Esophagus muscularis mucosa (tissue), 4 donors: ENCODE measurements at regions not wholly inside any gene's neighbourhood (a gene's known extent, or its start where the extent isn't known, plus 50 kb on each side); places are given as distances from the start of the nearest gene placed in this dataset.

Experiments used
- DNase-seq: peaks from one replicate; pipeline ENCODE4 v3.0.0-alpha.2; 2017; ENCODE audit errors: extremely low spot score
- H3K27ac ChIP-seq, 4 donors: fragments of 200-600 bp; sonication (generic); replicated peaks in 1 of 4; 1 replicate in 3 of 4; 2 replicates in 1 of 4; pipeline ENCODE4 v1.5.1; 2016 to 2019; ENCODE audit warnings: mild to moderate bottlenecking in 1 of 4
- H3K27me3 ChIP-seq, 4 donors: fragments of 200-600 bp; sonication (generic); one replicate each; pipeline versions ENCODE4 v1.5.1 to v1.6.0; 2016 to 2019
- H3K36me3 ChIP-seq, 4 donors: fragments of 200-600 bp; sonication (generic); one replicate each; pipeline ENCODE4 v1.5.1; 2016 to 2019
- H3K4me1 ChIP-seq, 4 donors: fragments of 200-600 bp; sonication (generic); one replicate each; pipeline ENCODE4 v1.5.1; 2016 to 2019
- H3K4me3 ChIP-seq, 4 donors: fragments of 200-600 bp; sonication (generic); 1 replicate in 2 of 4; 2 replicates in 2 of 4; pipeline ENCODE4 v1.5.1; 2016 to 2019; ENCODE audit warnings: mild to moderate bottlenecking in 4 of 4, moderate library complexity in 1 of 4
- H3K9me3 ChIP-seq, 4 donors: fragments of 200-600 bp; sonication (generic); 1 replicate in 3 of 4; 2 replicates in 1 of 4; pipeline ENCODE4 v1.5.1; 2016 to 2019
- EP300 ChIP-seq: sonication (generic); formaldehyde crosslinking; IDR thresholded peaks from one replicate; pipeline ENCODE4 v1.6.1; 2017; ENCODE audit warnings: antibody characterized with exemption
- POLR2A ChIP-seq: fragments of 450-650 bp; IDR thresholded peaks from one replicate; pipeline ENCODE4 v1.6.1; 2017; ENCODE audit warnings: antibody characterized with exemption, moderate library complexity, mild to moderate bottlenecking, low read depth
- POLR2AphosphoS5 ChIP-seq, 2 donors: sonication (generic); formaldehyde crosslinking; IDR thresholded peaks; one replicate each; pipeline ENCODE4 v1.6.1; 2017; ENCODE audit warnings: antibody characterized with exemption in 2 of 2
- WGBS: methylation state at CpG from one replicate; pipeline ENCODE4 v1.1.5; 2018; 5-methylcytosine and 5-hydroxymethylcytosine counted together
- intact Hi-C: fragments of 100-400 bp; cut with DNase I; formaldehyde crosslinking; loops from one replicate; pipeline ENCODE4 v1.15.1; 2023
- TF ChIP-seq, protein P1 (sequence below), 3 experiments: fragments of 200-600 bp in 2 of 3; fragments of 450-650 bp in 1 of 3; sonication (generic) in 2 of 3; IDR thresholded peaks; one replicate each; pipeline ENCODE4 v1.5.1; 2017 to 2019; ENCODE audit warnings: antibody characterized with exemption in 3 of 3, mild to moderate bottlenecking in 2 of 3, moderate library complexity in 1 of 3

GRCh38 chr11:15817001-15817400 lies 539.3 kb downstream of the SOX6 start:
- H3K4me1 ChIP-seq, result peaks cover 41 to 52% (median 47%) of the 10 kb centered on the region in 4 donors
- TF ChIP-seq POLR2A (no peak), EP300 (no peak), POLR2AphosphoS5 (IDR thresholded peaks at IDR 0.05) (no peak)
- TF ChIP-seq, protein P1, sequence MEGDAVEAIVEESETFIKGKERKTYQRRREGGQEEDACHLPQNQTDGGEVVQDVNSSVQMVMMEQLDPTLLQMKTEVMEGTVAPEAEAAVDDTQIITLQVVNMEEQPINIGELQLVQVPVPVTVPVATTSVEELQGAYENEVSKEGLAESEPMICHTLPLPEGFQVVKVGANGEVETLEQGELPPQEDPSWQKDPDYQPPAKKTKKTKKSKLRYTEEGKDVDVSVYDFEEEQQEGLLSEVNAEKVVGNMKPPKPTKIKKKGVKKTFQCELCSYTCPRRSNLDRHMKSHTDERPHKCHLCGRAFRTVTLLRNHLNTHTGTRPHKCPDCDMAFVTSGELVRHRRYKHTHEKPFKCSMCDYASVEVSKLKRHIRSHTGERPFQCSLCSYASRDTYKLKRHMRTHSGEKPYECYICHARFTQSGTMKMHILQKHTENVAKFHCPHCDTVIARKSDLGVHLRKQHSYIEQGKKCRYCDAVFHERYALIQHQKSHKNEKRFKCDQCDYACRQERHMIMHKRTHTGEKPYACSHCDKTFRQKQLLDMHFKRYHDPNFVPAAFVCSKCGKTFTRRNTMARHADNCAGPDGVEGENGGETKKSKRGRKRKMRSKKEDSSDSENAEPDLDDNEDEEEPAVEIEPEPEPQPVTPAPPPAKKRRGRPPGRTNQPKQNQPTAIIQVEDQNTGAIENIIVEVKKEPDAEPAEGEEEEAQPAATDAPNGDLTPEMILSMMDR (IDR thresholded peaks at IDR 0.05), result no peak

DNA sequence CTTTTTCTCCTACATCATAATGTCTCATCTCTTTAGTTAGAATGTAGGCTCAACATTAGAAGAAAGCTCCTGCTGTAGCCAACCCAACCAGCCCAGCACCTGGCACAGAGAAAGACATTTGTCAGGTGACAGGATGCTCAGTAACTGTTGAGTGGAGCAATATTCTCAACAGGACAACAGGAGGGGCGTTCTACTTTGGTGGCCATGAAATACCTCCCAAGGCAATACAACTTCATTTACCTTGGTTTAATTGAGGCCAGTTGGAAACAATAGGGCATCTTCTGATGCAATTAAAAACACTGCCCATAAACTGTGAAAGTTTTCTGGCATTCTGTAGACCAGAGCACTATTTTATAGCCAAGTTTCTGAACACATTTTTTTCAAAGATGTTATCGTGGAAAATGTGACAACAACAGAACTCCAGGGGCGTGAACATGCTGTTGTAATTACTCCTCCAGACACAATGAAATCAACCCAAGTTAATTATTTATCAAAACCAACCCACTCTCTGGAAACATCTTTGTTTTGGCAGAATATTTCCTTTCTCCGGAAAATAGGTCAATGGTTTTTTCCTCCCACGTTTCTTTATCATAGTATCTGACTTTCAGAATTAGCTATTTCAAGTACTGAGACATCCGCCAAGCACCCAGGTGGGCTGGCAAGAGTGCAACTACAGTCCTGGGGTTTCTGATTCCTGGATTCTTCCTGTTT lies 538.1 kb downstream of the SOX6 start:
- Histone ChIP-seq H3K27ac (no peak overlapping the region), H3K36me3 (no peaks in the 10 kb centered on the region), H3K4me3 (no peak overlapping the region), H3K27me3 (no peaks in the 10 kb centered on the region), H3K4me1 (peaks cover 41 to 52% (median 47%) of the 10 kb centered on the region in 4 donors), H3K9me3 (peaks cover 0 to 6% (median 0%) of the 10 kb centered on the region in 4 donors)
- WGBS, result 55% methylated on average over 6 of the region's 6 CpGs
- TF ChIP-seq POLR2A, result no peak
- intact Hi-C loops, result loop anchor here (5.0 kb wide), 1 partner anchor 166 kb away; no protein-coding TSS in a partner anchor
- DNase-seq, result peak; percentile 64

More at GRCh38 chr11:15817001-15817400, 539.3 kb downstream of the SOX6 start:
- H3K4me3 ChIP-seq, result no peak overlapping the region
- WGBS, result 82% methylated on average over 5 of the region's 5 CpGs
- intact Hi-C loops, result loop anchor here (5.0 kb wide), 1 partner anchor 165 kb away; no protein-coding TSS in a partner anchor
- H3K27me3 ChIP-seq, result no peaks in the 10 kb centered on the region
- peak overlapping the region; percentile 58 to 75 (median 68) for H3K27ac ChIP-seq
- H3K36me3 ChIP-seq, result no peaks in the 10 kb centered on the region
- peaks cover 0 to 6% (median 0%) of the 10 kb centered on the region in 4 donors for H3K9me3 ChIP-seq
- DNase-seq, result peak; percentile 62

DNA sequence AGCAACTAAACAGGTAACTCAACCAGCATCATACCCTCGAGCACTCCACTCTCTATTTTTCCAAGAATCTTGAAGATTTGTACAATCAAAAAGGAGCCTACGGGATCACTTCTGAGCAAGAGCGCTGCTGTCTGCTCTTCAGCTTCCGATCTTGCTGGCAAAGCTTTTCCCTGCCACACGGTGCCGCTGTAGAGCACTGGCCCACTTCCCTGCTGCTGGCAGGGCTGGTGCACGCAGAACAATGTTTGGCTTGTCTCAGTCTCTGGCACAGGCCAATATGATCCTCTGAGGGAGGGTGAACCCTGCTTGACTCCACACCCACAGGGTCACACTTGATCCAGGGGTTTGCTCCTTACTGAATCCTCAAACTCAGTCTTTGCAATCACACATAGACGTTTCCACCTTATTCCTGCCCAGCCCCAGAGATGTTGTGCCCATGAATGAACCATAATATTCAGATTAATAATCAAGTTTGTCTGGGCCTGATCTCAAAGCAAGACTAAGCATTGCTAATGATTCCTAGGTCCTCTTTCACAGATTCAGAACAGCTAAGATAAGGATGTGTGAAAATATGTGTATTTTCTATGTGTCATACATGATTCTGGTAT lies 536.6 kb downstream of the SOX6 start:
- peak; percentile 89 for DNase-seq
- Histone ChIP-seq H3K36me3 (no peaks in the 10 kb centered on the region), H3K4me3 (no peak overlapping the region), H3K27ac (no peak overlapping the region), H3K9me3 (peaks cover 0 to under 1% (median 0%) of the 10 kb centered on the region in 4 donors), H3K27me3 (no peaks in the 10 kb centered on the region), H3K4me1 (peaks cover 41 to 52% (median 47%) of the 10 kb centered on the region in 4 donors)
- intact Hi-C loops, result loop anchor here (5.0 to 10.0 kb wide), 3 partner anchors 165 to 793 kb away; no protein-coding TSS in a partner anchor
- 29% methylated on average over 8 of the region's 8 CpGs for WGBS
- TF ChIP-seq, protein P1 (IDR thresholded peaks at IDR 0.05), result peak; percentile 73 to 90 (median 77)
- TF ChIP-seq EP300 (no peak), POLR2AphosphoS5 (IDR thresholded peaks at IDR 0.05) (peak in 1 of 2 donors; percentile 65), POLR2A (no peak)

- no peaks in the 10 kb centered on the region for H3K36me3 ChIP-seq
- DNase-seq, result peak; percentile 31
- H3K27ac ChIP-seq, result no peak overlapping the region
- TF ChIP-seq POLR2AphosphoS5 (IDR thresholded peaks at IDR 0.05), result no peak
- TF ChIP-seq POLR2A, result no peak
- no peak for TF ChIP-seq EP300
- TF ChIP-seq, protein P1 (IDR thresholded peaks at IDR 0.05), result no peak
- H3K9me3 ChIP-seq, result no peaks in the 10 kb centered on the region
- intact Hi-C loops, result loop anchor here (5.0 to 10.0 kb wide), 2 partner anchors 163 to 791 kb away; no protein-coding TSS in a partner anchor
- no peak overlapping the region for H3K4me3 ChIP-seq
- no peaks in the 10 kb centered on the region for H3K27me3 ChIP-seq
- peaks cover 27 to 36% (median 33%) of the 10 kb centered on the region in 4 donors for H3K4me1 ChIP-seq
Measured at GRCh38 chr11:15821451-15821850, 534.9 kb downstream of the SOX6 start.

- Histone ChIP-seq H3K27me3 (no peaks in the 10 kb centered on the region), H3K9me3 (no peaks in the 10 kb centered on the region), H3K4me3 (no peak overlapping the region), H3K36me3 (no peaks in the 10 kb centered on the region), H3K4me1 (peaks cover 18 to 28% (median 26%) of the 10 kb centered on the region in 4 donors), H3K27ac (no peak overlapping the region)
- 81% methylated on average over 1 of the region's 1 CpG for WGBS
- TF ChIP-seq, protein P1 (IDR thresholded peaks at IDR 0.05), result no peak
- no peak for TF ChIP-seq POLR2A
- TF ChIP-seq POLR2AphosphoS5 (IDR thresholded peaks at IDR 0.05), result no peak
- no peak for TF ChIP-seq EP300
- intact Hi-C loops, result loop anchor here (5.0 to 10.0 kb wide), 2 partner anchors 161 to 788 kb away; no protein-coding TSS in a partner anchor
- no peak for DNase-seq
Measured at GRCh38 chr11:15824060-15824459, 532.3 kb downstream of the SOX6 start.
